ENCODE measurements at regions not wholly inside any gene's neighbourhood (a gene's known extent, or its start where the extent isn't known, plus 50 kb on each side); places are given as distances from the start of the nearest gene placed in this dataset.
A peak's percentile ranks its signal among the peaks of the same experiment; 100 is the strongest.

DNA sequence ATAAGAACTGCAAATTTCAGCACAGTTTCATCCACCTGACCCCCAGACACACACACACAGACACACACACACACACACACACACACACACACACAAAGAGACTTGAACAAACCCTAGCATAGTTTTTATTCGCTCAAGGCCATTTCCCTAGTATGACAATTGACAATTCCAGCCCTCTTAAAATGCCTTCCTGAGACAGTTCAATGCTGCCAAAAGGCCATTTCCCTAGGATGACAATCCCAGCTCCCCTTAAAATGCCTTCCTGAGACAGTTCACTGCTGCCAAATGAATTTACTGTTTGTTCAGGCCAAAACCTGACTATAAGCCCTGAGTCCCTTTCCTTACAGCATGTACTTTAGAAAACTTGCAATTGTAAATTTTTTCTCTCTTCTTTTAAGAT lies 259.5 kb upstream of the SLC7A11 start:
- POLR2A ChIA-PET, result no interaction called here
- Mint-ChIP-seq H3K4me1 (ENCODE audit: insufficient read depth, unreplicated experiment) (no peaks in the 10 kb centered on the region), H3K27ac (ENCODE audit: low read depth, unreplicated experiment) (no peak overlapping the region), H3K36me3 (ENCODE audit: insufficient read depth, unreplicated experiment) (no peaks in the 10 kb centered on the region), H3K4me3 (ENCODE audit: unreplicated experiment) (no peak overlapping the region), H3K9me3 (ENCODE audit: unreplicated experiment) (peaks cover 7% of the 10 kb centered on the region), H3K27me3 (ENCODE audit: insufficient read depth, unreplicated experiment) (no peaks in the 10 kb centered on the region)
- CTCF ChIA-PET, result interaction anchor here (0.6 kb wide), 1 partner anchor 139 kb away, joined by 4 read pairs; no protein-coding TSS in a partner anchor
- intact Hi-C loops (cut with micrococcal nuclease), result no loop called here
- TF ChIP-seq, protein P1, sequence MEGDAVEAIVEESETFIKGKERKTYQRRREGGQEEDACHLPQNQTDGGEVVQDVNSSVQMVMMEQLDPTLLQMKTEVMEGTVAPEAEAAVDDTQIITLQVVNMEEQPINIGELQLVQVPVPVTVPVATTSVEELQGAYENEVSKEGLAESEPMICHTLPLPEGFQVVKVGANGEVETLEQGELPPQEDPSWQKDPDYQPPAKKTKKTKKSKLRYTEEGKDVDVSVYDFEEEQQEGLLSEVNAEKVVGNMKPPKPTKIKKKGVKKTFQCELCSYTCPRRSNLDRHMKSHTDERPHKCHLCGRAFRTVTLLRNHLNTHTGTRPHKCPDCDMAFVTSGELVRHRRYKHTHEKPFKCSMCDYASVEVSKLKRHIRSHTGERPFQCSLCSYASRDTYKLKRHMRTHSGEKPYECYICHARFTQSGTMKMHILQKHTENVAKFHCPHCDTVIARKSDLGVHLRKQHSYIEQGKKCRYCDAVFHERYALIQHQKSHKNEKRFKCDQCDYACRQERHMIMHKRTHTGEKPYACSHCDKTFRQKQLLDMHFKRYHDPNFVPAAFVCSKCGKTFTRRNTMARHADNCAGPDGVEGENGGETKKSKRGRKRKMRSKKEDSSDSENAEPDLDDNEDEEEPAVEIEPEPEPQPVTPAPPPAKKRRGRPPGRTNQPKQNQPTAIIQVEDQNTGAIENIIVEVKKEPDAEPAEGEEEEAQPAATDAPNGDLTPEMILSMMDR (IDR thresholded peaks at IDR 0.05; ENCODE audit: unreplicated experiment), result no peak
- no peak for DNase-seq (ENCODE audit: unreplicated experiment)
- BruUV-seq (replicated peaks), result no TSS peak

DNA sequence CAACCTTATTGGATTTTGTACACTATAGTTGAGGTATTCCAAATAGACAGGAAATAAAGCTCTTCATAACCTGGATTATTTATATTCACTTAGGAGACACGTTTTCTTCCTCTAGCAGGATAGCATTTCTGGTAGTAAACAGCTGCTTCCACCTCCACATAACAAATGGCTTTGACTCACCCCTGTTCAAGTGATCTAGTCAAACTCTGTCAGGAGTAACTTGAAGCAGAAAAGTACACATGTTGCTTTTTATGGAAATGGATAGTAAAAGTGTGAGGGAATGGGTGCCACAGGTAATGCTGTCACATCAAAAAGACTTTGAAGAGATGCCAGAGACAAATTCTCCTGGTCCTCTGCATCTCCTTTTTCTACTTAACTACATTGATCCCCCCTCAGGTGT lies 258.7 kb upstream of the SLC7A11 start:
- CTCF ChIA-PET, result interaction anchor here (1.0 kb wide), 1 partner anchor 79 kb away, joined by 3 read pairs; no protein-coding TSS in a partner anchor
- POLR2A ChIA-PET, result no interaction called here
- no peak overlapping the region for H3K27ac Mint-ChIP-seq (ENCODE audit: low read depth, unreplicated experiment)
- H3K4me1 Mint-ChIP-seq (ENCODE audit: insufficient read depth, unreplicated experiment), result no peaks in the 10 kb centered on the region
- no peak overlapping the region for H3K4me3 Mint-ChIP-seq (ENCODE audit: unreplicated experiment)
- no peak for DNase-seq (ENCODE audit: unreplicated experiment)
- TF ChIP-seq, protein P1 (IDR thresholded peaks at IDR 0.05; ENCODE audit: unreplicated experiment), result no peak
- H3K36me3 Mint-ChIP-seq (ENCODE audit: insufficient read depth, unreplicated experiment), result no peaks in the 10 kb centered on the region
- H3K27me3 Mint-ChIP-seq (ENCODE audit: insufficient read depth, unreplicated experiment), result no peaks in the 10 kb centered on the region
- intact Hi-C loops (cut with micrococcal nuclease), result no loop called here
- BruUV-seq (replicated peaks), result no TSS peak
- peaks cover 7% of the 10 kb centered on the region for H3K9me3 Mint-ChIP-seq (ENCODE audit: unreplicated experiment)

DNA sequence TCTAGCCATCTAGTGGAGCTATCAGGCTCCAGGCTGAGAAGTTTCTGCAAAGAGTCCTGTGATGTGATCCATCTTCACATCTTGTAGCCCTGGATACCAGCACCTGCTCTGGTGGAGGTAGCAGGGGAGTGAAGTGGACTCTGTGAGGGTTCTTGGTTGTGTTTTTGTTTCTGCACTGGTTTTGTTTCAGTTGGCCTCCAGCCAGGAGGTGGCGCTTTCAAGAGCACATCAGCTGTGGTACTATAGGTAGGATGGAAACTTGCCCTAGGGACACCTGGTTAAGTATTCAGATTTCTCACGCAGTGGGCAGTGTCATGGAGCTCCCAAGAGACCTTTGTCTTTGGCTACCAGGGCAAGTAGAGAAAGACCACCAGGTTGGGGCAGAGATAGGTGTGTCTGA lies 257.5 kb upstream of the SLC7A11 start:
- TF ChIP-seq, protein P1 (IDR thresholded peaks at IDR 0.05; ENCODE audit: unreplicated experiment), result no peak
- H3K27ac Mint-ChIP-seq (ENCODE audit: low read depth, unreplicated experiment), result no peak overlapping the region
- DNase-seq (ENCODE audit: unreplicated experiment), result no peak
- no peak overlapping the region for H3K4me3 Mint-ChIP-seq (ENCODE audit: unreplicated experiment)
- intact Hi-C loops (cut with micrococcal nuclease), result loop anchor here (10.0 kb wide), 1 partner anchor 305 kb away; no protein-coding TSS in a partner anchor
- no peaks in the 10 kb centered on the region for H3K36me3 Mint-ChIP-seq (ENCODE audit: insufficient read depth, unreplicated experiment)
- BruUV-seq (replicated peaks), result no TSS peak
- no peaks in the 10 kb centered on the region for H3K4me1 Mint-ChIP-seq (ENCODE audit: insufficient read depth, unreplicated experiment)
- no peaks in the 10 kb centered on the region for H3K27me3 Mint-ChIP-seq (ENCODE audit: insufficient read depth, unreplicated experiment)
- POLR2A ChIA-PET, result no interaction called here
- CTCF ChIA-PET, result interaction anchor here (0.6 kb wide), 1 partner anchor 116 kb away, joined by 3 read pairs; no protein-coding TSS in a partner anchor
- no peaks in the 10 kb centered on the region for H3K9me3 Mint-ChIP-seq (ENCODE audit: unreplicated experiment)

DNA sequence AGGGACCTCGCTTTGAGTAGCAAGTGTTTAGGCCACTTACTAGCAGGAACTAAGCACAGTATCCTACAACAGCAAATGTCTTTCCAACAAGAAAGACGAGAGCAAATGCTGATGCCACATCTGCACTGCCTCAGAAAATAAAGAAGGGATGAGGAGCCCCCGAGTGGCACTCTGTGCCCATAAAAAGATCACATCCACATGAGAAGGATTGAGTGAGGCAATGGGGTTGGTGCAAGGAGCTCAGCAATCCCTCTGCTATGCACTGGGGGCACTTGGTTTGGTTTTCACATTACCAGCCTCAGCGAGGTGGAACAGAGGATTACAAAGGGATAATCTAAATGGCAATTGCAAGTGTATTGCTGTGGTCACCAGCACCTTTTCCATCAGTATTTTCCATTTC lies 252.8 kb upstream of the SLC7A11 start:
- POLR2A ChIA-PET, result interaction anchor here (0.5 kb wide), 1 partner anchor 24 kb away, joined by 3 read pairs; no protein-coding TSS in a partner anchor
- H3K27me3 Mint-ChIP-seq (ENCODE audit: insufficient read depth, unreplicated experiment), result no peaks in the 10 kb centered on the region
- CTCF ChIA-PET, result interaction anchor here (0.6 to 2.1 kb wide), 6 partner anchors 12 to 443 kb away, joined by 3 to 8 read pairs (median 3); no protein-coding TSS in a partner anchor
- BruUV-seq (replicated peaks), result no TSS peak
- peak; percentile 60 for DNase-seq (ENCODE audit: unreplicated experiment)
- no peaks in the 10 kb centered on the region for H3K4me1 Mint-ChIP-seq (ENCODE audit: insufficient read depth, unreplicated experiment)
- no peaks in the 10 kb centered on the region for H3K36me3 Mint-ChIP-seq (ENCODE audit: insufficient read depth, unreplicated experiment)
- intact Hi-C loops (cut with micrococcal nuclease), result loop anchor here (2.0 to 10.0 kb wide), 4 partner anchors 186 to 460 kb away; no protein-coding TSS in a partner anchor
- H3K4me3 Mint-ChIP-seq (ENCODE audit: unreplicated experiment), result no peak overlapping the region
- TF ChIP-seq, protein P1 (IDR thresholded peaks at IDR 0.05; ENCODE audit: unreplicated experiment), result peak; percentile 41
- H3K9me3 Mint-ChIP-seq (ENCODE audit: unreplicated experiment), result no peaks in the 10 kb centered on the region
- no peak overlapping the region for H3K27ac Mint-ChIP-seq (ENCODE audit: low read depth, unreplicated experiment)

All from MCF 10A (cell line).